ENCODE measurements at regions not wholly inside any gene's neighbourhood (a gene's known extent, or its start where the extent isn't known, plus 50 kb on each side); places are given as distances from the start of the nearest gene placed in this dataset.
"Not testable (repeated sequence)": the region's sequence is repeated elsewhere in the genome, so short reads cannot be mapped to it uniquely, and the experiment has no call there.

DNA sequence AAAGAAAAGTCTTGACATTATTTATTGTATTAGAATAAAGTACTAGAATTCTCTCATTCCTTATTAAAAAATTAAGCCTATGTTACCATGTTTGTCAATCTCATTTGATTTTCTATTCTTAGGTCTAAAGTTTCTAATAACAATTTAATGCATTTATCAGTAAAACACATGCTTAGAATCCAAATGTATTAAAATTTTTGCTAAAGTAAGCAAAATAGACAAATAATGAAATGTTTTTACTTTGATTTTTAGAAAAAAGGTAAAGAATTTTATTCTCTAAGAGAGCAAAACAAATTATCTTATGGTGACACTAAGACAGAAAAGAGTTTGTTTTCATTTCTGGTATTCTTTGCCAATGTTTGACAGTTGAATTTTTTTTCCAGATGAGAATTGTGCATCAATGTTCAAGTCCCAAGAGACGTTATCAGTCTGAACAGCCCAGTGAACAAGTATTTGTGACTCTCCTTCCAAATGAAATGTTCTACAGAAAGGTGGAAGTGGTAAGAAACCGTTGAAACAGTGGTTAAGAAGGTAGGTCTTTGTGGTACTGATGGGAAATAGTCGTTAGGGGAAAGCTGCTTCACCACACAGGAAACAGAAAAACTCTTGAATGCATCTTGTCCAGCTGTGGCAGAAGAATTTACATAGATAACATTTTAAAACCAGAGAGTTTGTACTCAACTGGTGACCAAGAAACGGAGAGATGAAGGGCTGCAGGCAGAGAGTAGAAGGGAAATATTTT is 402.5 kb downstream of the PTPRC start:
- no peak for DNase-seq (ENCODE audit: low read depth in 3 of 3)

DNA sequence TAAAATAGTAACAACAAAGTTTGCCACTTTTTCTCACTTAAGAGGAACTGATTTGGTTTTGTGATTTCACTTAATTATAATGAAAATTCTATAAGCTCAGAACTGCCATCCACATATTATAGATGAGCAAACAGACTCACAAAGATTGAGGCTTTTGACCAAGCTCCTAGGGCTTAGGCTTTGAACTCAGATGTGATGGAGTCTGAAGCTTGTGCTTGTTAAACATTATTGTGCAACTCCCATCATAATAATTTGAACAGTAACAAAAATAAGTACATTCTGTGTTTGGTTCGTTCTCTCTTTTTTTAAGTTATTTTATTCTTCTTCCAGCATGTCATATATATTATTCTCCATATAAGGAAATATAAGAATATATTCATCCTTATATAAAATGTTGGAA is 403.4 kb downstream of the PTPRC start:
- no peak for DNase-seq (ENCODE audit: low read depth in 3 of 3)

DNA sequence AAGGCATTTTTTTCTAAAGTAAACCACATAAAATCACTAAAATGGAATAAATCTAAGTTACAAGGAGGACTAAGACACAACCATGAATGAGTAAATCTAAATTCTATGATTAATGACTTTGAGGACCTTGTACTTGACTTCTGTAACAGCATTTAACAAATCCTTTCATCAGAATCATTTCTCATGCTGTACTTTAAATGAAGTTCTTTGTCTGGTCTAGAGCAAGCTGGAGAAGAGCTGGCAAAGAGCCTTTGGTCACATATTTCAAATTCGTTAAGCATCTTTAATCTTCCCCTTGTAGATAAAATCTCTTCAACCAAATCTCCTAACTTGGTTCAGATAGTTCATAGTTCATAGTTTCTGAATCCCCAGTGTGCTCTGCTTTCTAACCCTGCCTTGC is 405.4 kb downstream of the PTPRC start:
- no peak for DNase-seq (ENCODE audit: low read depth in 3 of 3)

DNA sequence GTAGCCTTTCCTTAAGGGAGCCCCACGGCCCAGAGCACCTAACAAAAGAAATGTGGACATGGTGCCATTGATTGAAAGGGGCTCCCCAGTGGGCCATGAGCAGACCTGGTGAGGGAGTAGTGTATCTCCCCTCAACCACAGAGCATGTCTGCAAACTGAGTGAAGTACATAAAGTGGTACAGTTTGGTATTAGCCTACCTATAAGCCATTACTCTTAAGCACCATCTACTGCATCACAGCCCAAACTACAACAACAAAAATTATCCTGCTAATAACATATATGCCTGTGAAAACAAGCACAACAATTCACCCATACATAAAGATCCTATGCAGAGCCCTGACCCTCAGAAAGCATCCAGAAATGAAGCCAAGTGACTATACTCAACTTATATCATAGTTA is 407.8 kb downstream of the PTPRC start:
- DNase-seq (ENCODE audit: low read depth in 3 of 3), result no peak

DNA sequence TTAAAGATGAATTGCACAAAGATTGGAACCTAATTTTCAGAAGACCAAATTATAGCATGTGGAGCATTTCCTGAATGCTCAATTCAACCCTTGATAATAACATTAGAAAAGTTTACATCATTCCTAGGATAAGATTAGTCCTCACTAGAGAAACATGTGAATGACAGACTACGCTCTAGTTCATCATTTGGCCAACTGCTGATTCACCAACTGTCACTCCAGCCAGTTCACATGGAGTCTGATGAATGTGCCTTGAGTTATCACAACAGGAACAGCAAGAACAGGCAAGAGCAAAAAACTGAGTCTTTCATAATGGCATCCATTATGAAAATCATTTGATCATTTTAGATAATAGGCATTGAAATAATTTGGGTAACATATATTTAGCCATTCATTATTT is 415.9 kb downstream of the PTPRC start:
- no peak for DNase-seq (ENCODE audit: low read depth in 3 of 3)

DNA sequence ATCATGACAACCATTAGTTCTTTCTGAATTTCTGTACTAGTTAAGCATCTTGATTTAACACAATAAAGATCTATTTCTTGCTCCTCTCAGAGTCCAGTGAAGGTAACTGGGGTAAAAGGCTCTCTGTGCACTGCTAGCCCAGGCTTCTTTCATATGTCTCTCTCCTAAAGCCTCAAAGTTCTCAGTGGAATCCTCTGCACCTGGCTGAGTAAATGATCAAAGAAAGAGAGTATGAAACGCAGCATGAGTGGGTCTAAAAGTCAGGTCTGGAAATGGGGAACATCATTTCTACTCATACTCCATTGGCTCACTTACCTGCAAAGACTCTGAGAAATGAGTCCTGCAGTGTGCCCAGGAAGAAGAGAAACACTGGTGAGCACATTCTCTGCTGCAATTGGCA is 418.5 kb downstream of the PTPRC start:
- no peak for DNase-seq (ENCODE audit: low read depth in 3 of 3)

DNA sequence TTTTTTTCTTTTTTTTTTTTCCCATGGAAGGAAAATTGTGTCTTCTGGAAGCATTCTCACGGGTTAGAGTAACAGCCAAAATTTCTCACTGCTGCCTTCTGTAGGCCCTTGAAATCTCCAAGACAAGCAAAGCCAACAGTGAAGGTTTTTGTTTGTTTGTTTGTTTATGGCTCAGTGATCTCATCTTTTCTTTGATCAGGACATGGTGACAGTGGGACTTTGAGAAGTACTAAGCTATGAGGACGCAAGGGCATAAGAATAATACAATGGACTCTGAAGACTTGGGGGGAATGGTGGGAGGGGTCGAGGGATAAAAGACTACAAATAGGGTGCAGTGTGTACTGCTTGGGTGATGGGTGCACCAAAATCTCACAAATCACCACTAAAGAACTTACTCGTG is 419.4 kb downstream of the PTPRC start:
- no peak for DNase-seq (ENCODE audit: low read depth in 3 of 3)

DNA sequence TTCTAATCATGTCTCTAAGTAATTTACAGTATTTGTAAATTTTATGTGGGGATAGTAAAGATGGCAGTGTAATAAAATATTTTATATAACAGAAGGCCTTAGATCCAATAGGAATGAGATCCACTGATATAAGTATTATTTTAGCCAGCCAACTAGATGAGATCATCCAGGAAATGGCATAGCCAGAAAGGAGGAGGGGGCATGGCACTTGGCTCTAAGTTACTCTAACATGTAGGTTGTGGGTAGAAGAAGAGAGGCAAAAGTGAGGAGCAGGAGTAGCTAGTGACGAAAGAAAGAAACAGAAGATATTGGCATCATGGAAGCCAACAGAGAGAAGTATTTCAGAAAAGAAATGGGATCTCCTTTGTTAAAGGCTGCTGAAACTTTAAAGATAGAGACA is 426.1 kb downstream of the PTPRC start:
- no peak for DNase-seq (ENCODE audit: low read depth in 3 of 3)

DNA sequence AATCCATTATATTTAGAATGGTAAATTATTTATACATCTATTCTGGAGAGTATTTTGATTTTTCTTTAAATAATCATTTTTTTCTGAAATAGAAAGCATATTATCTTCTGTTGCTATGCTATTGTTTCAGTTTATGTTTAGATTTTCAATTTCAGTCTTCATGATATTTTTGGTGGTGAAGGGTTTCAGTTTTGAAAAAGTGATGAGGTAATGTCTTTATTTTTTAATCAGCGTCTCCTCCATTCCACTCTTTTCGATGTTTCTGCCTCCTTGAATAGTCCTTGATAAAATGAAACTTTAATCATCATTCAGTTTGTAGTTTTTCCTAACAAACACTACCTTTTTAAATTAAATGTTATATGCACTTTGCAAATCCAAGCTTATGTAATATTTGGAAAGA is 428.6 kb downstream of the PTPRC start:
- DNase-seq (ENCODE audit: low read depth in 3 of 3), result no peak

DNA sequence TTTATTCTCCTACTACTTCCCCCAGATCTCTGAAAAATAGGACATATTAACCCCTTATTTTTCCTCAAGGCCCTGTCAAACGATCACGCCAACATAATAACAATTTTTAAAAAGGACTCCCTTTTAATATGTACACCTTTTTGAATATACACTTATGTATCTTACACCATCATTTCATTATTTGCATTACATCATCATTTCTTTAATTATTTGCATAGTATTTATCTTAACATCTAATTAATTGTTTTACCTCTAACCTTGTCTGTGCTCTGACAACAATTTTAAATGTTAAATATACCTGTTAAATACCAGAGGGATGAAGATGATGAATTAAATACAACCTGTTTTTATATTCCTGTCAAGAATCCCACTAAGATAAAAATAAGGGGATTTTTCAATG is 432.2 kb downstream of the PTPRC start:
- DNase-seq (ENCODE audit: low read depth in 3 of 3), result no peak

DNA sequence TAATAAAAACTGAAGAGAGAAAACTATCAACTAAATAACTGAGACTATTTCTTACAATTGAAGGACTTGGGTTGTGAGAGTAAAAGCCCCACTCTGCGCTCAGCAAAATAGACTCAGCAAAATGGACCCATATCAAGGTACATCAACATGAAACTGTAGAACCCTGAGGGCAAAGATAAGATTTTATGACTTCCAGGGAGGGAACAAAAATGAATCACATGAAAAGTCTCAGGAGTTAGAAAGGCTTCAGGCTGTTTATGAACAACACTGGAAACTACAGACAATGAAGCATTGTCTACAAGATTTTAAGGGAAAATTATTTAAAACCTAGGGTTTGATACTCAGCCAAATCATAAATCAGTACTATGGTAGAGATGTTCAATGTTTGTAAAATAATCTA is 434.3 kb downstream of the PTPRC start:
- DNase-seq (ENCODE audit: low read depth in 3 of 3), result no peak

DNA sequence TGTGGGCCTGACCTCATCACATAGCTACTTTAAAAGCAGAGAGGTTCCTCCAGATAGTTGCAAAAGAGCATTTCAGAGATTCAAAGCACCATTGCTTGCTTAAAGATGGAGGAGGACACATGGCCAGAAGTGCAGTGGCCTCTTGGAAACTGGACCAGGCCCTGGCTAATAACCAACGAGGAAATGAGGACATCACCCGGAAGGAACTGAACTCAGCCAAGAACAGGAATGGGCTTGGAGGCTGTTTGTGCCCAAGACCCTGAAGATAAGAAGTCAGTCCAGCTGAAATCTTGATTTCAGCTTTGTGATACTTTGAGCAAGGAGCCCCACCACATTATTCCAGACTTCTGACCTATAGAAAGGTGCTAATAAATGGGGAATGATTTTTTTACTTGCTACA is 437.0 kb downstream of the PTPRC start:
- no peak for DNase-seq (ENCODE audit: low read depth in 3 of 3)

DNA sequence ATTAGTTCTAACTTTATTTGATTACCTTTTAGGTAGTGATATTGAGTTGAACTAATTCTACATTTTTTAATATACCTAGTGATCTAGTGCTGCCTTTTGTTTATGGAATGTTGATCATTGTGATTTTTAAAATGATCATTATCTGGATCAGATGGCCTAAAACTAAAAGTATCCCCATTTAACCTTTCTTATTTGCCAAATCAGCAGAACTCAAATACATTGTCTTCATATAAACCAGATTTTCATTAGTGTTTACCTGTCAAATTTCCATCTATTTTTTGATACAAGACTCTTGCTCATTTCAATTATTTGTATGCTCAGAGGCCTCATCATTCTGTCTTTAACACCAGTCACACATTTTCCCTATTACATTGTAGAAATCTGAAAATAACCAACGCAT is 441.2 kb downstream of the PTPRC start:
- no peak for DNase-seq (ENCODE audit: low read depth in 3 of 3)

DNA sequence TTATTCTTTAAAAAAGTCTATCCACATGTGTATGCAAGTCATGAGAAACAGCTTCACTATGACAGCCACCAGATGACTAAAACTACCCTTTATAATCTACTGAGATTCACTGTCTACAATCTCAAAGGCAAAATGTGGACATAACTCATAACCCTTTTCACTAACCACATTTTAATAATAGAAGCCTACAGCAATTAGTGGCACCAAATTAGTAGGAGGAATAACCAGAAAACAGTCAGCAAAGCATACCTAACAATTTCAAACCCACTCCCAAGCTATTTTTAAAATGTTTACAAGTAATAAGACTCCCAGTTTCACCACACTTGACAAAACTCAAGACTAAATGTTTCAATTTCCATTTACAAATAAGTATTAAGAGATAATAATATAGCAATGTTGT is 442.9 kb downstream of the PTPRC start:
- DNase-seq (ENCODE audit: low read depth in 3 of 3), result no peak

DNA sequence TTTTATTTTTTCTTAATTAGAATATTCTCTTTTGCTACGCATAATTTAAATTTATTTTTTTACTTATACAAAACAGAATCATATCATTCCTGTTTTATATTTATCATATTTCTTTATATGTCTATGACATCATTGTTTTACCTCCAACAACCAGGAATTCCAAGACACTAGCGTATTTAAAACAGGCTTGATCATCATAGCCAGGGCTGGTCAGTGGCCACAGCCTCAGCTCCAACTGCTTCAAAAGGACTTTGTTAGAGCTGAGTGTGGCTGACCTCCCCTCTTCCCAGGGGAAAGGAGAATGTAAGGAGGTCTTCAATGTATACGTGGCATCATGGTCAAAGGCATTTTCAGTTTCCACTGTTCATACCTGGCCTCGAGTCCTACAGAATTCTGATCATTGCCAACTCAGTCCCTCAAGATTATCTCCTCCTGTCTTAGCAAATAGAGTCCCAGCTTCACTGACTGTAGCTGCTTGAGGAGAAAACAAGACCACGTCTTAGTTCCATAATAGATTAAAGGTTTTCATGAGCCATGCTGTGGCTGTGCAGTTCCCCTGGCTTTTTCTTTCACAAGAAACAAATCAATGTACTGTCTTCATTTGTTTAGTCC is 444.0 kb downstream of the PTPRC start:
- no peak for DNase-seq (ENCODE audit: low read depth in 3 of 3)

DNA sequence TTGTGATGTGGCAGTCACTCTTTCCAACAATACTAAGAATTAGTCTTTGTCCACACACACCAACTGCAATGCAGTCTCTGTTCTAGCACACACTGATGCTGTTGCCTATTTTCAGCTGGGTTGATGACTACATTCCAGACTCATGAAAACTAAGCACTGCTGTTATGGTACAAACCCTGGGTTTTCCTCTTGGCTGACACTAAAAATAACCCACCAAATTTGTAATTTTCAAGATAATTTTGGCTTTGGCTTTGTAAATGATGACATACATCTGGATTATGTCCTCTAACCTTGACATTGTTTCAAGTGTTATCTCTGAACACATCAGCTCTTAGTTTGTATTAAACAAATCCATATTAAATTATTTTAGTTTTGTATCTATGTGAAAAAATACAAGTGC is 444.8 kb downstream of the PTPRC start:
- no peak for DNase-seq (ENCODE audit: low read depth in 3 of 3)

DNA sequence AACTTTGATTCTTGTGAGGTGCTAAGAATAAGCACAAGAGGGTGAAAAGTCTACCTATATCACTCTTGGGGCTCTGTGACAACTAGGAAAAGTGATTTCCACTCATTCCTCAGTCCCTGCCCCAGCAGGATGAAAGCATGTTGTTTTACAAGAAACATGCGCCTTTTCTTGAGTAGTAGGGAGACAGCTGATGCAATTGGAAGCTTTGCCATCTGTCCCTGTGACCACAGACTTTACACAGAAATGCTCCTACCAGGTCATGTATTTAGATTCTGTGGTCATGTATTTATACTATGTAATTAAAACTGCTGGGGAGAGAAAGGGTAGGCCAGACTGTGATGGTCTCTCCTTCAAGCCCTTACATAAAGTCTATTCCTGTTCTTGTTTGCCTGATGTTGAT is 445.5 kb downstream of the PTPRC start:
- DNase-seq (ENCODE audit: low read depth in 3 of 3), result no peak

DNA sequence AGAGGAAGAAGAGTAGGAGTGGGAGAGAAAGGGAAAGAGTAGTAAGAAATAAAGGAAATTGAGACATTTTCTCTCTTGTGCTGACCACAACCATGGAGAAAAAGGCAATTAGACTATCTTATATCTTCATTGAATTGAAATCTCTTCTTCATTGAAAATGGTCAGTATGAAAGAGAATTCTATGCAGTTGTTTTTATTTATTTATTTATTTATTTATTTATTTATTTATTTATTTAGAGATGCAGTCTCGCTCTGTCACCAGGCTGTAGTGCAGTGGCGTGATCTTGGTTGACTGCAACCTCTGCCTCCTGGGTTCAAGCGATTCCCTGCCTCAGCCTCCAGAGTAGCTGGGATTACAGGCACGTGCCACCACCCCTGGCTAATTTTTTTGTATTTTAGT is 447.1 kb downstream of the PTPRC start:
- no peak for DNase-seq (ENCODE audit: low read depth in 3 of 3)

DNA sequence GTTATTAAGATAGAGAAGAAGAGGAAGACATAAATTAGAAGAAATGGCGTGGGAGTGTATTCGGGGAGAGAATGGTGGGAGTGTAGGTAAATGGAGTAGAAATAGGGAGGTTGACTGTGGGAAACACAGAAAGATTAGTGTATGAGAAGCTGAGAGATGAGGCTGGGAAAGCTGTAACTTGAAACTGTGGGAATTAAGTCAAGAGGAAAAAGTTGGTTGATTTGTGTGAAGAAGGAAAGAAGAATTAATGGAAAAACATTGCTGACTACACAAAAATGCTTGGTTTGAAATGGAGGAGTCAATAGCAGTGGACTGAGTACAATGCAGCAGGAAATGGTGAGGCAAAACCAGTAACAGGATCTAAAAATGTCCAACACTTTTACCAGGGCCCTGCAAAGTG is 448.3 kb downstream of the PTPRC start:
- no peak for DNase-seq (ENCODE audit: low read depth in 3 of 3)

DNA sequence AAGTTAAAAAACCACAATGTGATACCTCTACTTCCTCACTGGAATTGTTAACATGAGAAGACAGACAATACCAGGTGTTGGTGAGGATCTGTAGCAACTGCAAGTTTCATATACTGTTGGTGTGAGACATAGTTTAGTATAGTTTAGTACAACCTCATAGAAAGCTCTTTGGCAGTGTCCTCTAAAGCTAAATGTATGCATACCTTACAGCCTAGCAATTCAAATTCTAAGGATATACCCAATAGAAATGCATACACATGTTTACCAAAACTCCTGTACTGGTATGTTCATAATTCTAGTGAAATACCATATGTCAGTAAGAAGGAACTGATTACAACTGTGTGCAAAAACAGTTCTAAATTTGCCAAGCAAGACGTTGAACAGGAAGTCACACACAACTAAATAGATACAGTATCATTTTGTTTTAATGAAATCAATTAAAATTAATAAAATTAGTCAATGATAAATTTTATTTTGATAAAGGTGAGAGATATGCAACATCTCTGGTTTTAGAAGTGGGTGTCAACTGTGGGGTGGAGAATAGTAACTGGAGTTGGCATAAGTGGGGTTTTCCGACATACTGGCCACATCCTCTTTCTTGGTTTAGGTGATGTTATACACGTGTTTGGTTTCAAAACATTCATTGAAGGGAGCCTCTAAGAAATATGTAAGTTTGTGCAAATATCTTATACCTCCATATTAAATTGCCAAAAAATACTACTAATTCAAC is 450.7 kb downstream of the PTPRC start:
- peak in 1 of 3 experiments; percentile 11 for DNase-seq (ENCODE audit: low read depth in 3 of 3)

DNA sequence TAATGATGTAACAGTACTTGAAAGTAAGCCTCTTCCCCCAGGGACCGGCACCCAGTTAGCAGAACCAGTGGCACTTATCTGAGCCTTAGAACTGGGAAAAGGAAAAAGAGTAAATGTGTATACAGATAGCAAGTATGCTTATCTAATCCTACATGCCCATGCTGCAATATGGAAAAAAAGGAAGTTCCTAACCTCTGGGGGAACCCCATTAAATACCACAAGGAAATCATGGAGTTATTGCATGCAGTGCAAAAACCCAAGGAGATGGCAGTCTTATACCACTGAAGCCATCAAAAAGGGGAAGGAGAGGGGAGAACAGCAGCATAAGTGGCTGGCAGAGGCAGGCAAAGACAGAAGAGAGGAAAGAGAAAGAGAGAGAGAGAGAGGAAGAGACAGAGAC is 456.8 kb downstream of the PTPRC start:
- DNase-seq (ENCODE audit: low read depth in 3 of 3), result not testable (repeated sequence)

DNA sequence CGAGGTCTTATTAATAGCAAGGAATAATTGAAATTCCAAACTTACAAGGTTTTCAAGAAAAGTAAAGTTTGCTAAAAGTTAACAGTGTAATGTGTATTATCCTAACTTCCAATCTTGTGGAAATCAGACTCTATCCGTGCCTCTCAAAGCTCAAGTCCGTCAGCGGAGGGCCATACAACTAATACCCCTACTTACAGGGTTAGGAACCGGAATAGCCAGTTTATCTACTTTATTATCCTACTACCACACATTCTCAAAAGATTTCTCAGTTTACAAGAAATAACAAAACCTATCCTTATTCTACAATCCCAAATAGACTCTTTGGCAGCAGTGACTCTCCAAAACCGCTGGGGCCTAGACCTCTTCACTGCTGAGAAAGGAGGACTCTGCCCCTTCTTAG is 457.8 kb downstream of the PTPRC start:
- no peak for DNase-seq (ENCODE audit: low read depth in 3 of 3)

DNA sequence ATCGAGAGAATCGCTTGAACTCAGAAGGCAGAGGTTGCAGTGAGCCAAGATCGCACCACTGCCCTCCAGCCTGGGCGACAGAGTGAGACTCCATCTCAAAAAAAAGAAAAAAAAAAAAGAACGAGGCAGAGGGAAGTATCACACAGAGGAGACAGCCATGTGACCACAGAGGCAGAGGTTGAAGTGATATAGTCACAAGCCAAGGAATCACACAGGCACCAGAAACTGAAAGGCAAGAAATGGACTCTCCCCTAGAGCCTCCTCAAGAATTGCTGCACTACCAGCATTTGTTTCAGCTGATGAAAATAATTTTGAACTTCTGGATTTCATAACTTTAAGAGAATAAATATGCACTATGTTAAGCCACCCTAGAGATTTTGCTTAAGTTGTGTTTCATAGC is 459.6 kb downstream of the PTPRC start:
- DNase-seq (ENCODE audit: low read depth in 3 of 3), result no peak

All from stimulated activated CD4-positive, alpha-beta T cell treated with anti-CD3 and anti-CD28 coated beads, TNF-alpha, amount 100 ng/mL, for 4 hours (primary cell).